Bronchial epithelial cell (primary cell): ENCODE measurements at regions not wholly inside any gene's neighbourhood (a gene's known extent, or its start where the extent isn't known, plus 50 kb on each side); places are given as distances from the start of the nearest gene placed in this dataset.
A peak's percentile ranks its signal among the peaks of the same experiment; 100 is the strongest.

Experiments used
- DNase-seq: peaks from one replicate; pipeline ENCODE4 v3.0.0-alpha.2; 2010; ENCODE audit warnings: low read depth
- FAIRE-seq: peaks from 2 replicates; lab custom pipeline; 2011; peaks lifted over from hg19 to GRCh38; lab: Jason Lieb, UNC
- H3K27me3 ChIP-seq: 2 replicates; pipeline ENCODE4 v1.5.1; 2011; ENCODE audit warnings: low read length; ENCODE audit not compliant: control insufficient read depth, insufficient read depth
- H3K36me3 ChIP-seq: 2 replicates; pipeline ENCODE4 v1.5.1; 2011; ENCODE audit warnings: low read length; ENCODE audit not compliant: control insufficient read depth, insufficient read depth
- H3K4me3 ChIP-seq: 2 replicates; pipeline ENCODE4 v1.5.1; 2011; ENCODE audit warnings: mild to moderate bottlenecking, low read depth, low read length, control low read depth
- CTCF ChIP-seq: IDR thresholded peaks from 2 replicates; pipeline ENCODE4 v1.5.1; 2011; ENCODE audit warnings: mild to moderate bottlenecking, moderate library complexity, low read length, control low read depth, inconsistent platforms; ENCODE audit not compliant: insufficient read depth, severe bottlenecking

GRCh38 chr5:4043135-4043534 is 447.5 kb downstream of the IRX1 start:
- H3K4me3 ChIP-seq, result no peak overlapping the region
- FAIRE-seq, result no peak

GRCh38 chr5:4044881-4045280 is 449.2 kb downstream of the IRX1 start:
- FAIRE-seq (no peak), DNase-seq (no peak)
- H3K27me3 ChIP-seq, result no peaks in the 10 kb centered on the region
- H3K4me3 ChIP-seq, result no peak overlapping the region
- no peak for TF ChIP-seq CTCF
- no peaks in the 10 kb centered on the region for H3K36me3 ChIP-seq

More at GRCh38 chr5:4043135-4043534, 447.5 kb downstream of the IRX1 start:
- Histone ChIP-seq H3K36me3 (no peaks in the 10 kb centered on the region), H3K27me3 (no peaks in the 10 kb centered on the region)
- no peak for TF ChIP-seq CTCF
- no peak for DNase-seq

- Histone ChIP-seq H3K36me3 (no peaks in the 10 kb centered on the region), H3K4me3 (no peak overlapping the region), H3K27me3 (no peaks in the 10 kb centered on the region)
- DNase-seq, result no peak
- TF ChIP-seq CTCF, result no peak
- FAIRE-seq, result peak; percentile 7
These were observed 452.8 kb downstream of the IRX1 start for GRCh38 chr5:4048398-4048797.

GRCh38 chr5:4050203-4050602 is 454.6 kb downstream of the IRX1 start:
- FAIRE-seq (no peak), DNase-seq (no peak)
- no peak overlapping the region for H3K4me3 ChIP-seq
- H3K27me3 ChIP-seq, result no peaks in the 10 kb centered on the region
- no peaks in the 10 kb centered on the region for H3K36me3 ChIP-seq
- no peak for TF ChIP-seq CTCF

- H3K36me3 ChIP-seq, result no peaks in the 10 kb centered on the region
- FAIRE-seq, result no peak
- H3K4me3 ChIP-seq, result no peak overlapping the region
- no peaks in the 10 kb centered on the region for H3K27me3 ChIP-seq
- TF ChIP-seq CTCF, result no peak
- peak; percentile 17 for DNase-seq
These were observed 457.5 kb downstream of the IRX1 start for GRCh38 chr5:4053136-4053535.

GRCh38 chr5:4054092-4054491 is 458.5 kb downstream of the IRX1 start:
- no peak for TF ChIP-seq CTCF
- FAIRE-seq, result no peak

More at GRCh38 chr5:4054092-4054491, 458.5 kb downstream of the IRX1 start:
- DNase-seq, result no peak
- Histone ChIP-seq H3K4me3 (no peak overlapping the region), H3K36me3 (no peaks in the 10 kb centered on the region), H3K27me3 (no peaks in the 10 kb centered on the region)
